ENCODE measurements at regions not wholly inside any gene's neighbourhood (a gene's known extent, or its start where the extent isn't known, plus 50 kb on each side); places are given as distances from the start of the nearest gene placed in this dataset.

DNA sequence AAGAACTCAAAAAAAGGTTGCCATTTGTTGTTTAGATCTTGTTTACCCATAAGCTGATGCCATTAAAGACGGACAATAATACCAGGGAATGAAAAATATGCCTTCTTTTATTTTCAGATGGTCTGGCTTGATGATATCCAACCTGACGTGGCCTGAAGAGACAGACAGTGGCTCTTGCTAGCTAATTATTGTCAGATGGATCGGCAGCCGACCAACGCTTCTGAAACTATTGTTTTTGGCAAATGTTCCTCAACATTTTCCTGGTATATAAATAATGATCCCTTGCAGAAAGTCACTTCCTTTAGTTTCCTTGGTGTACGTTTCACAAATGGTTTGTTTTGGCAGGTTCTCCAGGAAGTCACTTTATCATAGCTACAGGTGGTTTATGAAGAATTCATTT is 290.9 kb upstream of the TSHZ2 start:
- ChIA-PET CTCF (no interaction called here), POLR2A (no interaction called here)
- Mint-ChIP-seq H3K27ac (no peak overlapping the region), H3K27me3 (peaks cover 3% of the 10 kb centered on the region), H3K36me3 (ENCODE audit: low read depth) (no peaks in the 10 kb centered on the region), H3K4me1 (ENCODE audit: low read depth) (peaks cover 9% of the 10 kb centered on the region), H3K9me3 (no peaks in the 10 kb centered on the region), H3K4me3 (no peak overlapping the region)
- DNase-seq (no peak), ATAC-seq (ENCODE audit: poor library complexity) (no peak)
- Histone ChIP-seq H3K9me3 (ENCODE audit: control insufficient read depth in 1 of 2, insufficient read depth in 1 of 2, low read length in 2 of 2) (peaks cover 0 to 4% of the 10 kb centered on the region in 2 experiments), H3K27me3 (ENCODE audit: control insufficient read depth in 1 of 2, insufficient read depth in 2 of 2, low read length in 2 of 2) (no peaks in the 10 kb centered on the region), H3K36me3 (ENCODE audit: insufficient read depth, low read length) (no peaks in the 10 kb centered on the region), H3K4me1 (ENCODE audit: insufficient read depth, low read length) (no peaks in the 10 kb centered on the region), H3K27ac (ENCODE audit: low read depth in 1 of 2, low read length in 2 of 2) (no peak overlapping the region), H3K4me3 (ENCODE audit: low read length) (no peak overlapping the region)
- TF ChIP-seq, protein P1, sequence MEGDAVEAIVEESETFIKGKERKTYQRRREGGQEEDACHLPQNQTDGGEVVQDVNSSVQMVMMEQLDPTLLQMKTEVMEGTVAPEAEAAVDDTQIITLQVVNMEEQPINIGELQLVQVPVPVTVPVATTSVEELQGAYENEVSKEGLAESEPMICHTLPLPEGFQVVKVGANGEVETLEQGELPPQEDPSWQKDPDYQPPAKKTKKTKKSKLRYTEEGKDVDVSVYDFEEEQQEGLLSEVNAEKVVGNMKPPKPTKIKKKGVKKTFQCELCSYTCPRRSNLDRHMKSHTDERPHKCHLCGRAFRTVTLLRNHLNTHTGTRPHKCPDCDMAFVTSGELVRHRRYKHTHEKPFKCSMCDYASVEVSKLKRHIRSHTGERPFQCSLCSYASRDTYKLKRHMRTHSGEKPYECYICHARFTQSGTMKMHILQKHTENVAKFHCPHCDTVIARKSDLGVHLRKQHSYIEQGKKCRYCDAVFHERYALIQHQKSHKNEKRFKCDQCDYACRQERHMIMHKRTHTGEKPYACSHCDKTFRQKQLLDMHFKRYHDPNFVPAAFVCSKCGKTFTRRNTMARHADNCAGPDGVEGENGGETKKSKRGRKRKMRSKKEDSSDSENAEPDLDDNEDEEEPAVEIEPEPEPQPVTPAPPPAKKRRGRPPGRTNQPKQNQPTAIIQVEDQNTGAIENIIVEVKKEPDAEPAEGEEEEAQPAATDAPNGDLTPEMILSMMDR (IDR thresholded peaks at IDR 0.05), result no peak
- intact Hi-C loops (cut with DNase I, micrococcal nuclease), result no loop called here

GRCh38 chr20:52677216-52677615 is 294.9 kb upstream of the TSHZ2 start:
- Mint-ChIP-seq H3K4me1 (ENCODE audit: low read depth) (peaks cover 13% of the 10 kb centered on the region), H3K27me3 (peaks cover 4% of the 10 kb centered on the region), H3K9me3 (no peaks in the 10 kb centered on the region), H3K27ac (no peak overlapping the region), H3K36me3 (ENCODE audit: low read depth) (no peaks in the 10 kb centered on the region), H3K4me3 (no peak overlapping the region)
- no peaks in the 10 kb centered on the region for H3K36me3 ChIP-seq (ENCODE audit: insufficient read depth, low read length)
- ATAC-seq (ENCODE audit: poor library complexity) (no peak), DNase-seq (no peak)
- ChIA-PET CTCF (no interaction called here), POLR2A (no interaction called here)
- no peak overlapping the region for H3K27ac ChIP-seq (ENCODE audit: low read depth in 1 of 2, low read length in 2 of 2)
- no peaks in the 10 kb centered on the region for H3K27me3 ChIP-seq (ENCODE audit: control insufficient read depth in 1 of 2, insufficient read depth in 2 of 2, low read length in 2 of 2)
- intact Hi-C loops (cut with DNase I, micrococcal nuclease), result no loop called here
- H3K4me3 ChIP-seq (ENCODE audit: low read length), result no peak overlapping the region
- TF ChIP-seq, protein P1 (IDR thresholded peaks at IDR 0.05), result no peak
- no peaks in the 10 kb centered on the region for H3K9me3 ChIP-seq (ENCODE audit: control insufficient read depth in 1 of 2, insufficient read depth in 1 of 2, low read length in 2 of 2)
- H3K4me1 ChIP-seq (ENCODE audit: insufficient read depth, low read length), result no peaks in the 10 kb centered on the region

- Mint-ChIP-seq H3K4me3 (no peak overlapping the region), H3K9me3 (no peaks in the 10 kb centered on the region), H3K27ac (no peak overlapping the region), H3K4me1 (ENCODE audit: low read depth) (peaks cover 13% of the 10 kb centered on the region), H3K36me3 (ENCODE audit: low read depth) (no peaks in the 10 kb centered on the region), H3K27me3 (peaks cover 4% of the 10 kb centered on the region)
- H3K36me3 ChIP-seq (ENCODE audit: insufficient read depth, low read length), result no peaks in the 10 kb centered on the region
- TF ChIP-seq, protein P1 (IDR thresholded peaks at IDR 0.05), result no peak
- H3K4me3 ChIP-seq (ENCODE audit: low read length), result no peak overlapping the region
- ATAC-seq (ENCODE audit: poor library complexity), result no peak
- intact Hi-C loops (cut with DNase I, micrococcal nuclease), result no loop called here
- ChIA-PET CTCF (no interaction called here), POLR2A (no interaction called here)
- no peaks in the 10 kb centered on the region for H3K4me1 ChIP-seq (ENCODE audit: insufficient read depth, low read length)
- no peaks in the 10 kb centered on the region for H3K9me3 ChIP-seq (ENCODE audit: control insufficient read depth in 1 of 2, insufficient read depth in 1 of 2, low read length in 2 of 2)
- DNase-seq, result peak in 3 of 14 experiments; percentile 7 to 19 (median 17)
- H3K27me3 ChIP-seq (ENCODE audit: control insufficient read depth in 1 of 2, insufficient read depth in 2 of 2, low read length in 2 of 2), result no peaks in the 10 kb centered on the region
- no peak overlapping the region for H3K27ac ChIP-seq (ENCODE audit: low read depth in 1 of 2, low read length in 2 of 2)
These were observed 295.7 kb upstream of the TSHZ2 start for GRCh38 chr20:52676283-52676995.
